Globus pallidus (tissue), 1 donor: ENCODE measurements at regions not wholly inside any gene's neighbourhood (a gene's known extent, or its start where the extent isn't known, plus 50 kb on each side); places are given as distances from the start of the nearest gene placed in this dataset.

ENCODE experiments used
- DNase-seq: peaks from one replicate; pipeline ENCODE4 v3.0.0-alpha.2; 2015; ENCODE audit warnings: low spot score

DNA sequence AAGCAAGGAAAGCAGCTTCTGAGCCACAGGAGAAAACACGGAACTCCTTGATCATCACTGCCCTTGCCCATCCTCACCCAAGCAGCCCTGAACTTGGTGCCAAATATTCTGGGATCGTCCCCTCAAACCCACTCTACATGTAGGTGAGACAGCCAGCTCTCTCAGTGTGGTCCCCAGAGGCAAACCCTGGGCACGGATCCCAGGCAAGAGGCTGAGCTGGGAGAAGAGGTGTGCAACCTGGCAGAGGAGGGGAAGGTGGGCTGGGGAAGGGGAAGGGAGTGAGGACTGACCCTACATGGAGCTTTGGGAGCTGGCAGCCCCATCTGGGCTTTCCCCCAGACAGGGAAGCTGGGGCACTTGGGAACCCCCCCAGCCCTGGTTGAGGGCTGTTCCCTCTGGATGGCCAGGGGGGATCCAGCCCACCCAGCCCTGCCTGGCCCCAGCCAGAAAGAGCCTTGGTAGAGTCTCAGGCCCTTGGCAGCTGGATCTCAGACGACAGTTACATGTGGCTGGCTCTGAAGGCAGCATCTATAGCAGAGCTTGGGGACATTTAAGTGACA lies 186.2 kb upstream of the CST7 start:
- DNase-seq: no peak

DNA sequence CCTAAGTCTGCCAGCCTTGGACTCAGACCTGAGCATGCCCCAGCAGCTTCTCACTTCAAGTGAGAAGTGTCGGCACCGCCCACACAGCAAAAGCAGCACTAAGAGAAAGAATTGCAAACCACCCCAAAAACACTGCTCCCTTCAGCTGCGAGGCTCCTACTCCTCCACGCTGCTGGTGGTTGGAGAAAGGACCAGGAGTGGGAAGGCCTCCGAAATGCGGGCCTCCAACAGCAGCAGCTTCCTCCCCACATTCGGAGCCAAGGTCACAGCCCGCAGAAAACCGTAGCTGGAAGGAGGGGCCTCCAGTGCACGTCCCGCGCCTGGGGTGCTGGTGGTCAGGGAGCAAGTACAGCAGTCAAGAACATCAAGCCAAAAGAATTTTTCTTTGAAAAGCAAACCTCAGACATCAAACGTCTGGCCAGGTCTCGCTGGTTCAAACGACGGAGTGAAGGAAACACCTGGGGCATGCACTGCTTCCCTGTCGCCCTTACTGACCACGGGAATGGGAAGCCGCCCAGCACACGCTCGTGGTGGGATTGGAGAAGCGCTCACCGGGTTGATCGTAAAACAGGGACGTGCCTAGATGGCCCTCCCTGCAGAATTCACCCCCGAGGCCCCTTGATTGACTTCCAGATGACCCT lies 185.6 kb upstream of the CST7 start:
- no peak for DNase-seq

DNA sequence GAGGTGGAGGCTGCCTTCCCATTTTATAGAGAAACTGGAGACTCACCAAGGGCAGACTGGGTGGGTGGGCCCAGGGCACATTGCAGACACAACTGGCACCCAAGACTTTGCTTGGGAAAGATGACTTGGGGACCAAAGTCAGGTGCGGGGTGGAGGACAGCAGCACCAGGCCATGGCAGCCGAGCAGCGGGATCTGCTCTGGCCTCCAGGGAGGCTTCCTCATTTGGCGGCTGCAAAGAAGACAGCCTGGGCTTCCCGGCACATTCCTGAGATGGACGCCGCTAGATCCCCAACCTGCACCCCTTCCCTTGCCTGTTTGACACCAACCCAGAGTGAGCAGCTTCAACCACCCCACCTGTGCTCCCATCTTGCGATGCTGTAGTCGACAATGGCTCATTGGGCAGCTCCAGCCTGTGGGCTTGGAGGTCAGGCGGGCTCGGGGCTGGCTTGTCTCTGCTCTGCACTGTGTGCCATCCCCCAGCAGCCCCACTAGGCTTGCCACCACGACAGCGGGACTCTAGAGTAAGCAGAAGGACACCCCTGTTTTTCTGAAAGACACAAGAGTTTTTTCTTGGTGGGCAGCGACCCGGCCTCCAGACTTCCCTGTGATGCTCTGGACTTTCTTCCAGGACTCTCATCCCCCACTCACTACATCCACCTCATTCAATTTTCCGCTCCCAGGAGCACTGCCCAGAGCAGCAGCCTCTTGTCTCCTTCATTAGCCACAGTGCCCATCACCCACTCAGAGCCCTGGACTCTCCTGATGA lies 184.9 kb upstream of the CST7 start:
- DNase-seq: no peak

DNA sequence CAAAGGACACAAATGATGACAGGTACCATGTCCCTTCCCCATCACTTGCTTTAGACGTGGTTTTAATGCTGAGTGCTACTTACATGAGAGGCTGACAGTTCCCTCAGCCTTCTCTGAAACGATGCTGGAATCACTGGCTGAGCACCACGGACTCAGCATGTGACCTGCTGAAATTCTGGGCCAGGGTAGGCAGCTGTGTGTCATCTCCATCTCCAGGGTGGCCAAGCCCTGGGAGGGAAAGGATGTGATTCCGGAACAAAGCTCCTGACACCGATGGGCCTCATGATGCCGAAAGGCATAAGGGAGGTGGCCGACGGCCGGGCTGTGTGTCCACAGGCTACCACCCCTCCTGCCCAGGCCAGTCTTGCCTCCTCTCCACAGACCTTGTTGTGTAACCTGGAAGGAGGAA lies 184.3 kb upstream of the CST7 start:
- DNase-seq: no peak

DNA sequence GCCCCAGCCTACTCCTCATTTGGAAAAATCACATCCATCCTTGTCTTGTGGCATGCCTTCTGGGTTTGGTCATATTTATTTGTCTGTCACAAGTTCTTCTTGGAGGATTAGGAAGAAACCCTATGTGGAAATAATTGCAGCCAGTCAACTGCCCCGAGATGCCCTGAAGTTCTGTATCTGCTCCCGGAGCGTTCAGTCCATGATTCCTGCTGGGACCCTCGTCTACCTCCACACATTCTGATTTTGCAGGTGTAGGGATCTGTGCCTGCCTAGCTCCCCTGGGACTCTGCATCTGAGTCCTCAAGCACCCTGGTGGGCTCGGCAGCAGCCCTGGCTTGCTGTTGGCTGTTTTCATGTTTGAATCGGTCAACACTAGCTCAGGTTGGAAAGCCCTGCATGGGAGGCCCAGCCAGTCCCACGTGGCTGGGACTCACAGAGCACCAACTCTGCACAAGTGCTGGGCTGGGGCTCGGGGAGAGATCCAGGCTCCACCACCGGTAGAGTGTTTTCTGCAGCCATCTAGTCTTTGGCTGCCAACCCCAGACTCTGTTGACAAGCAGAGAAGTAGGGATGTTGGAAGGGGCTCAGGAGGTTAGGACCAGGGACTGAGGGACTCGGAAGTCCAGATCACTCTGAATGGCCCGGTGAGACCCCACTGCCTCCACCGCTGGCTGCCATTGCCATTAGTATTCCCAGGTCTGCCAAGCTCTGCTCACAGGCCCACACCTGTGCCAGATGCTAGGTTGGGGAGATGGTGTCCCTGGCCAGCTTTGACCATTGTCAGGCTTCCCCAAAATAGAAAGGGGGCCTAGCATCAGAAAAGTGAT lies 183.5 kb upstream of the CST7 start:
- no peak for DNase-seq

DNA sequence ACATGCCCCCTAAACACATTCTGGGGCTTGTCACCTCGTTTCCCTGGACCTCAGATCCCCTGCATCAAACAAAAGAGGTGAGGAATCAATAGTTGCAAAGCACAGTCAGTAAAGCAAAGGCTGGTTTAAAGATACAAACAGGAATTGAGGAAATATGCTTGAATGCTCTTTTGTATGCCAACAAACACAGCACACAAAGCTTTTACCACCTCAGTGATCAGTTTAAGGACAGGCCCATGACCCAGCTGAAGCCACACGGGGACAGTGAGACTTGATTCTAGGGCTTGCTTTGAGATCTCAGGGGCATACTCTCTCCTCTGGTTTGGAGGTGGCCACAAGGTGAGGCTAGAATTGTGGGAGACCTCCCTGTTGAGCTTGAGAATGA lies 182.9 kb upstream of the CST7 start:
- DNase-seq: no peak

DNA sequence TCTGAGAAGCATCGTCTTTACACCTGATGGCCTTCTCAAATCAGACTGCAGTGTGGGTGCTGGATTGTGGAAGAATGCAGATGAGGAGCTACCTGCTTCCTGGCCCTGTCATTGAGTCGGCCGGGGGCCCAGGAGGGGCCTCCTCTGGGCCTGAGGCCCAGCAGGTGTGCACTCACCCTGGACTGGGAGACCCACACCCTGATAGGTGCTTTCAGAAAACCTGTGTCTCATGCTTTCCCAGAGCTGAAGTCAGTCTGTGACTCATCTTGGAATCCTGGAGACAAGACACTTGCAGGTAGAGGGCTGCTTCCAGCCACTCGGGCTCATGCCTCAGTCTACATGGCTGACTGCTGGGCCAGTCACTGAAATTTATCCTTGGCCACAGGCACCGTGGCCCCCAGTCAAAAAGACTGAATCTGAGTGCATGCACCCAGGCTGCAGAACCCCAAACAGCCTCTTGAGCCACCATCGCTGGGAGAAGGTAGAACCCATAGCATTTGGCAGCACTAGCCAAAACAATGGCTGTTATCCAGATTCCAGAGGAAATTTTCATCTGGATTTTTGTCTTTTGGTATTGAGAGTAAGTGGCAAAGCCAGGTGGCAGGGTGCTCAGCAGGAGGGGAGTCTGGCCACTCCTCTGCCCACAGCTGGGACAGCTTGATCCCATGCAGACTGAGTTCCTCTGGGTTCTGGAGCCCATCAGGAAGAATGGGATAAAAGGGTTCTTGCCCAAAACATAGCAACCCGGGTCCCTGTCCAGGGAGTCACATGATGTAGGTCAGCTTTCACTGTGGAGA lies 182.0 kb upstream of the CST7 start:
- no peak for DNase-seq

DNA sequence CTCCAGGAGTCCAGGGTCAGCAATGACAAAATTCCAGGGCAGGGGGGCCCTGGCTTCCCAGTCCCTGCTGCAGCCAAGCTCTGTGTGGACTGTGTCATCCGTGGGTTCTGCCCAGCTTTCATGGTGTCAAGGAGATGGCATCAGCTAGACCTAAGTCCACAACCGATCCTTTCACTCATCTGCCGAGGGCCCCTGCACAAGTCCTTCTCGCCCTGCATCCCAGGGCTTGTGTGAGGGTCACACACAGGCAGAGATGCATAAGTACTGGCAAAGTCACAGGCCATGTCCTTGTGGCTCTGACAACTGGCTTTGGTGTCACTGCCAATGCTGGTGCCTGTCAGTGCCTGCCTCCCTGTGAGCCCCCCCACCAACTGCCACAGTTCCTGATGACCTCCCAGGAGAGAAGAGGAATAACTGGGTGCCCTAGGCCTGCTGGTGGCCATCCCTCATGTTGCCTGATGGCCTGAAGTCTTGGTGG lies 181.4 kb upstream of the CST7 start:
- no peak for DNase-seq

DNA sequence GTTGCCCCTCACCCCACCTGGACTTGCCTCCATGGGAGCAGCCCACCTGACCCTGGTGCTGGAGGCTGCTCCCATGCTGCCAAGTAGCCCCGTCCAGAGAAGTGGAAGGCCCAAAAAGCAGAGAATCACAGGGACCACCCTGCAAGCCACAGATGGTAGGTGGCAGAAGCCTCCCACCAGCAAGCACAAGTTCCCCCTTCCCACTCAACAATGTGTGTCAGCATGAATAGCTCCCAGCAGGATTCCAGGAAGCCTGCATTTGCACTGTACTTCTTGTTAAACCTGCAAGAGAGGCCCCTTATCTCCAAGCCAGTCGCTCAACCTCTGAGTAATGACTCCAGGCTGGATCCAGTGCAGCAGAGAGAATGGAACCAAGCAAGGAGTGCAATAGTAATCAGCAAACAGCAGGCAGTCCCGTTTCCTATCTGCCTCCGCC lies 180.8 kb upstream of the CST7 start:
- DNase-seq: no peak

DNA sequence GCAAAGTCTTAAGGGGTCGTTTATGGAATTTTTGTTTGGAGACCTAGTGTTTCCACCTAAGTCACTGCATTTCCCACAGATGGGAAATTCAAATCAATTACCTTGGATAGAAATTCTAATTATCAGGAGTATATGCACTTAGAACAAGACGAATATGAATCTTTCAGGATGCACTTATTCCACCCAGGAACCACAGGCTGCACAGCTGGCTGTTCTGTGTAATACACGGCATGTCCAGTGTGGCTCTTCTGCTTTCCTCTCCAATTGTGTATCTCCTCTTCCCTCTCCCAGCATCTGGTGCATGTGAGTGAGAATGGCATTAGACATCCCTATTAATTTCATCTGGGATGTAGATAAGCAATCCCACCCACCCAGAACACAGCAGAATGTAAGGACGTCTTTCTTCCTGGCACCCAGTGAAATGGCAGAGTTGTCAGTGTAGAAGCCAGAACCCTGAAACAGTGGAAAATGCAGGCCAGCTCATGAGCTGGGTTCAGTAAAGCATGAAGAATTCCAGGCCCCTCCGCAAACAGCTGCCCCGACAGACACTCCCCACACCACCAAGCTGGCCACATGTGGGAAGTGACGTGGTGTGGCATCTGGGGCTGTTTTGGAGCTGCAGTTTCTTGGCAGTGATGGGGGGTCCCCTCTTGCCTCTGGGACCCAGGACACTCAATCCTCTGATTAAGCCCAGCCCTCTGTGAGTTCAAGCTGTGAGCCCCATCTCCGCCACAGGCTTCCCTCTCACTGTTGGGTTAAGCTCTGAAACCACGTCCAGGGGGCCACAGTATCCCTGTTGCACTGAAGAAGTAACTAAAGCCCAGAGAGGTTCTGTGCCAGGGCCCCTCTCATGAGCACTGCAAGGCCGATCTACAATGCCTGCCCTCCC lies 180.1 kb upstream of the CST7 start:
- DNase-seq: no peak

DNA sequence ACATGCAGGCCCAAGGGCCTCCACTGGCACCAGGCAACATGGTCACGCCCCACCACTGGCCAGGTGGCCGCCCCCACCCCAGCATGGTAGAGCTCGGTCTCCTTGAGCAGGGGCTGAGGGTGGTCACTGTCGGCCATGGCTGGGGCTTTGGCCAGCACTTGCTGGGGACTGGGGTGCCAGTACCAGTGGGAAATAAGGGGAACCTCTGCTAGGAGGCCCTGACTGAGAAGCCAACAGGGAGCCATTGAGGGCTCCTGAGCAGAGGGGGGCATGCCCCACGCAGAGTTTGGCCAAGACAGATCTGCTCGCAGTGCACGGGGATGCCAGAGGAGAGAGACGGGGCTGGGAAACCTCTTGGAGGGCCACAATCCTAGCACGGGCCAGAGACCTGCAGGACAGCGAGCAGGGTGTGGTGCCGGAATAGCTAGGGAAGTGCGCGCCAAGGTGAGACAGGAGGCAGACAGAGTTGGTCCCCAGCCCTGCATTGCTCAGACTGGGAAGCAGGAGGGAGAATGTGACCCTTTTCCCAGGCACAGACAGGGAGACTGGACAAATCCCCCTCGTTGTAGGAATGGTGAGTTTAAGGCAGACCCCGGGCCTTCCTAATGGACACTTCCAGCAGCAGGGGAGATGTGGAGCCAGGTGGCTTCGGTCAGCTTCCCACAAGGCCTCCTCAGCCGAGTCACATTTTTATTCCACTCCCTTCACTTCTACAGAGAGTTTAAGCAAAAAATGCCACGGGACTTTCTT lies 179.0 kb upstream of the CST7 start:
- DNase-seq: no peak

DNA sequence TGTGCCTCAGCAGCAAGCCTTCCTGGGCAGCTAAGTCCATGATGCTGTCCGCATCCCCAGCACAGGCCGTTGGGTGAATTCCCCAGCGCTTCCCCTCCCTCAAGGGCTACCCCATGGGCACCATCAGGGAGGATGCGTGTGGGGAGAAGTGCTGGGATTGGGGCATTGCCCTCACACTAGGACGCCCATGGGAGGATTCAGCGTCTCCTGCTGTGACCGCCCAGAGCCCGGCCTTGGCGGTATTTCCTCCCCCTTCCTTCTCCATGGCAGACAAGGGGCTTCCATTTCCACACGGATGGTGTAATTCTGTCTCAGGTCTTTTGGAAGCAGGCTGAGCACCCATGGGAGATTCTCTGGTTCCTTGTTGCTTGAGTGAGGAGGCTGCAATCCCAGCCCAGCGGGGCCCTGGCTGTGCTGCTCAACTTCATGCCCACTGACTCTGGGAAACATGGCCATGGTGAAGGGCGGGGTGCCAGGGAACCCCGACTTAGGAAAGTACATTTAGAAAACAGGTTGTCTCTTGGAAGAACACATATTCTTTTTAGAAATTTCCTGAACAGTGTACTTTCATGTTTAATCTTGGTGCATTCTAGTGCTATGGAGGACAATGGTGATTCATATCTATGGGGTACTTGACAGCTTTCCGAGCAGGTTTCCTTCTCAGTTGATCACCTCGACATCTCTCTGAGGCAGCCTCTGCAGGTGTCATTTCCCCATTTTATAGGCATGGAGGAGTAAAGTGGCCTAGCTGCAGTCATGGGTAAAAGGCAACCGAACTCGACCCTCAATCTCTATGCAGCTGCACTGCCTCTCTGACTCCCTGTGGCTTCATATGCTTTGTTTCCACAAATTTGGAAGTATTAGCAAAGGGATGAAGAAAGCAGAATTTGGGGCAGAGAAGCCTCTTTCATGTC lies 178.2 kb upstream of the CST7 start:
- no peak for DNase-seq

DNA sequence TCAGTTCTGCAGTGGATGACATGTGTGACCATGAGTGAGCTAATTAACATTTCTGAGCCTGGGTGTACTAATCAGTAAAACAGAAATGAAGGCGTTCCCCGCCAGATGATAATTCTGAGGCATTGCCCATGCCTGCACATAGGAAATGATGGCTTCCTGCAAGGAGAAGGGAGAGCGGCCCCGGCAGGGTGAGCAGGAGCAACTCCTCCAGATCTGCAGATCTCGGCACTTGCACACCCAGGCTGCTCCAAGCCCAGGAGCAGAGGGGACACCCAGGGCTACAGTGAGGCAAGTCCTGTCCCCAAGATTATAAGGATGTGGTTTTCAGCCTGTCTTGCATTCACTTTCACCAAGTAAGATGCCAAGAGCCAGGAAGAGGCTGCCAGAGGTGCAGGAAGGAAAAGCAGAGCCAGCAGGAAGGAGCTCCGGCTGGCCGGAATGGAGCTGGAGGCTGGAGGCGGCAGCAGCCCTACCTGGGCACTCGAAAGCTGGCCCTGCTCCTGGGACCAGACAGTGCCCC lies 177.5 kb upstream of the CST7 start:
- no peak for DNase-seq

DNA sequence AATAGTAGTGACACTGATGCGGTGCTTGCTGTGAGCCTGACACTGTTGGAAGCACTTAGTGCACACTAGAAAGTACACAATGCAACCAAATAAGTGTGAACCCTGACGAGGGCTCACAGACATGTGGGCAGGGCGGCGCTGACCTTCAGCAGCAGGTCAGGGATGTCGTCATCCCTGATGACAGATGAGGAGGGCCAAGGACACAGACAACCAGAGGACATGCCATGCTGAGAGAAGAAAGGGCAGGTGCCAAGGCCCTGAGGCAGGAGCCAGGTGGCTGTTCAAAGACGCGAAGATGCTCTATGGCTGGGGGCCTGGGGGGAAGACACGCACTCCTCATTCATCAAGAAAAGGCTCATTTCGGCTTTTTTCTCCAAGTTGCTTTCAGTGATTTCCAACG lies 176.4 kb upstream of the CST7 start:
- no peak for DNase-seq

DNA sequence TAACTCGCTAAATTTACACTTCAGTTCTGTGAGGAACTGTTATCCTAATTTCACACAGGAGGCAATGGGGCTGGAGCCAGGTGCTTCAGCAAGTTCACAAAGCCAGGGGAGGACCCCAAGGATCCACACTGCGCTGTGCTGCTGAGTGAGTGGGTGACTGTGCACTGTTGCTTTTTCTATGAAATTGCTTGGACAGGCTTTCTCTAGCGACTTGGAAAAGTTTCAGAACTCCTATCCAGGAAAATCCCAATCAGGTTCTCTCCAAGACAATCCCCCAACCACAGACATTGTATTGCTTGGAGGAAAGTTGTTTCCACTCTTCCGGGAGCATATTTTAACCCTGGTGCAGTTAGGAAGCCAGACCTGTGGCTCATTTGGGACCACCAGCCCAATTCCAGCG lies 175.9 kb upstream of the CST7 start:
- DNase-seq: no peak

DNA sequence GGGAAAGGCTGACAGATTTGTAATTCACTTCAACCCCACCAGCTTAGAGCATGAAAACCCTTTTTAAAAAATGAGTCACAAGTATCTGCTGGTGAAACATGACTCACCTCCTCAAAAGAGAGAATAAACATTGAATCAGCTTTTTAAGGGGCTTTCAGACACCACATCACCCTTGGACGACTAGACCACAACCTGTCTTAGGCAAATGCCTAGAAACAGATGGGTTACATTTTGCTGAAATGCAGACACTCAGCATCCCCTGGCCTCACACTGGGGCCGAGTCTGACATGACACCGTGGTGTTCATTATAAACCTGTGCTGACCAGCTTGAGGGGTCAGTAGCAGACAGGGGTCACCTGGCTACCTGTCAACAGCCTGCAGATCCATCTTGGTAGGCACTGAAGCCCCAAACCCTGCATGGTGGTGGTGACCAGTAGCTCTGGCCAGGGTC lies 175.3 kb upstream of the CST7 start:
- no peak for DNase-seq

DNA sequence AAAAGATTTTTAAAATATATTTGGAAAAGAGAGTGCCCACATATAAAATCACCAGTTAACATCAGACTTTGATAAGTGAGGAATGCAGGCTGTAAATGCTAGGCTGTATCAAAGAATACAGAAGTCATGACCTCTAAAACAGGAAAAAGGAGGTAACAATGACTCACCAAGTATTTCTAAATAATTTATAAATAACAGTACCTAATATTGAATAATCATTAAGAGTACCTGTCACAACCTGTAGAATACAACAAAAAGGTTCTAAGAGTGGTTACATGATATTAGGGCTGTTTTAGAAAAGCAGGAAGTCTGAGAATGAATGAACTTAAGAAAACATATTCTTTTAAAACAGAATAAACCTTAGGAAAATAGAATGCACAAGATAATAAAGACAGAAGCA lies 173.1 kb upstream of the CST7 start:
- DNase-seq: no peak

DNA sequence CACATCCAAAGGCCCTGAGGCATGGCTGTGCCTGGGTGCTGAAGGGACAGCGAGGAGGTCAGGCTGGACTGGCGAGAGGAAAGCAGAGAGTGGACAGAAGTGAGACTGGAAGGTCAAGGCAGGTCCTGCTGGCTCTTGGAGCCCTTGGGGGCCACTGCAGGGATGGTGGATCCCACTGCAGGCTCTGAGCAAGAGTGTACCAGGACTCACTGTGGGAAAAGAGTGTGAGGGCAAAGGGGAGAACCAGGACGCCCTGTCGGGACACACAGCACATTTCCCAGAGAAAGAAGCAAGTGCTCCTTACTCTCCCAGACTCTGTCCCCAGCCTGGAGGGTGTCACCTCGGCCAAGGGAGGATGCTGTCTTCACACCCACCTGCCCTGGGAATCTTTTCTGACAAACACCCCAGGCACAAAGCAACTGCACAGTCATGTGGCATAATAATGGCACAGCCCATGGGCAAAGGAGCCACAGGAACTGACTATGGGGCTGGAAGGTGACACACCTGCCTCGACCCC lies 172.3 kb upstream of the CST7 start:
- no peak for DNase-seq
